SK-N-SH treated with all-trans-retinoic acid at 6 μM for 48 hours (cell line): ENCODE measurements at regions not wholly inside any gene's neighbourhood (a gene's known extent, or its start where the extent isn't known, plus 50 kb on each side); places are given as distances from the start of the nearest gene placed in this dataset.

Experiments
- ATAC-seq: fragments of 200-7000 bp; cut with Tn5 transposase; 3 replicates; pipeline ENCODE4 v1.9.1; 2020; ENCODE audit warnings: mild to moderate bottlenecking, moderate library complexity
- ARNTL ChIP-seq: fragments of 450-650 bp; formaldehyde crosslinking; IDR thresholded peaks from 2 replicates; pipeline ENCODE4 v1.5.0; 2020; ENCODE audit warnings: low read depth, mild to moderate bottlenecking, moderate library complexity, borderline replicate concordance
- BACH2 ChIP-seq: fragments of 250-450 bp; sonication (Bioruptor Pico); IDR thresholded peaks from 2 replicates; pipeline ENCODE4 v1.9.0; 2021; ENCODE audit warnings: mild to moderate bottlenecking, borderline replicate concordance
- CREB5 ChIP-seq: fragments of 250-450 bp; sonication (Bioruptor Pico); IDR thresholded peaks from 2 replicates; pipeline ENCODE4 v1.5.1; 2020; ENCODE audit warnings: low read depth, mild to moderate bottlenecking, moderate library complexity
- CSDC2 ChIP-seq: fragments of 250-450 bp; sonication (Bioruptor Pico); IDR thresholded peaks from 2 replicates; pipeline ENCODE4 v1.5.0; 2020; ENCODE audit warnings: mild to moderate bottlenecking, moderate library complexity
- CSRNP3 ChIP-seq: fragments of 250-450 bp; sonication (Bioruptor Pico); IDR thresholded peaks from 2 replicates; pipeline ENCODE4 v1.5.1; 2021; ENCODE audit warnings: mild to moderate bottlenecking, moderate library complexity
- ESRRG ChIP-seq: fragments of 250-450 bp; sonication (Bioruptor Pico); IDR thresholded peaks from 2 replicates; pipeline ENCODE4 v1.6.1; 2021; ENCODE audit warnings: mild to moderate bottlenecking
- GLIS3 ChIP-seq: fragments of 250-450 bp; sonication (Bioruptor Pico); IDR thresholded peaks from 2 replicates; pipeline ENCODE4 v1.5.0; 2020; ENCODE audit warnings: mild to moderate bottlenecking, moderate library complexity
- ISL1 ChIP-seq: fragments of 250-450 bp; sonication (Bioruptor Pico); IDR thresholded peaks from 2 replicates; pipeline ENCODE4 v2.1.2; 2022; ENCODE audit warnings: mild to moderate bottlenecking, moderate library complexity
- OSR1 ChIP-seq: fragments of 250-450 bp; sonication (Bioruptor Pico); IDR thresholded peaks from 2 replicates; pipeline ENCODE4 v1.8.0; 2022; ENCODE audit warnings: moderate library complexity, mild to moderate bottlenecking, inconsistent platforms
- PATZ1 ChIP-seq: fragments of 250-450 bp; sonication (Bioruptor Pico); IDR thresholded peaks from 2 replicates; pipeline ENCODE4 v1.8.0; 2020; ENCODE audit warnings: mild to moderate bottlenecking, moderate library complexity, borderline replicate concordance
- PPARA ChIP-seq: fragments of 250-450 bp; sonication (Bioruptor Pico); IDR thresholded peaks from 2 replicates; pipeline ENCODE4 v1.5.0; 2020; ENCODE audit warnings: mild to moderate bottlenecking, borderline replicate concordance
- RARB ChIP-seq: fragments of 250-450 bp; sonication (Bioruptor Pico); IDR thresholded peaks from 2 replicates; pipeline ENCODE4 v1.8.0; 2021; ENCODE audit warnings: mild to moderate bottlenecking, moderate library complexity
- SNAI2 ChIP-seq: fragments of 250-450 bp; sonication (Bioruptor Pico); IDR thresholded peaks from 2 replicates; pipeline ENCODE4 v1.5.0; 2020; ENCODE audit warnings: mild to moderate bottlenecking, moderate library complexity
- TOX ChIP-seq: fragments of 250-450 bp; sonication (Bioruptor Pico); IDR thresholded peaks from 2 replicates; pipeline ENCODE4 v1.8.0; 2021; ENCODE audit warnings: mild to moderate bottlenecking, moderate library complexity, borderline replicate concordance
- TSHZ2 ChIP-seq: fragments of 250-450 bp; sonication (Bioruptor Pico); IDR thresholded peaks from 2 replicates; pipeline ENCODE4 v1.5.0; 2020; ENCODE audit warnings: mild to moderate bottlenecking, moderate library complexity
- ZC3H10 ChIP-seq: fragments of 250-450 bp; sonication (Bioruptor Pico); IDR thresholded peaks from 2 replicates; pipeline ENCODE4 v1.5.1; 2021; ENCODE audit warnings: mild to moderate bottlenecking, moderate library complexity
- ZFP3 ChIP-seq: fragments of 250-450 bp; sonication (Bioruptor Pico); IDR thresholded peaks from 2 replicates; pipeline ENCODE4 v1.5.0; 2020; ENCODE audit warnings: mild to moderate bottlenecking, moderate library complexity
- ZFP30 ChIP-seq: fragments of 450-650 bp; formaldehyde crosslinking; IDR thresholded peaks from 2 replicates; pipeline ENCODE4 v1.5.0; 2022; ENCODE audit warnings: mild to moderate bottlenecking, moderate library complexity
- ZNF565 ChIP-seq: fragments of 450-650 bp; formaldehyde crosslinking; conservative IDR thresholded peaks from 2 replicates; pipeline ENCODE4 v1.5.0; 2020; ENCODE audit warnings: low read depth, mild to moderate bottlenecking, moderate library complexity
- ZNF70 ChIP-seq: fragments of 450-650 bp; formaldehyde crosslinking; IDR thresholded peaks from 2 replicates; pipeline ENCODE4 v1.5.0; 2020; ENCODE audit warnings: mild to moderate bottlenecking, moderate library complexity

GRCh38 chr5:121698690-121699089, 153.0 kb upstream of the FTMT start:
- no peak for ATAC-seq
- TF ChIP-seq PPARA (CRISPR knock-in tag) (no peak), ESRRG (no peak), ZC3H10 (CRISPR knock-in tag) (no peak), GLIS3 (no peak), ZFP3 (no peak), CREB5 (CRISPR knock-in tag) (no peak), ZFP30 (CRISPR knock-in tag) (no peak), ZNF70 (CRISPR knock-in tag) (no peak), BACH2 (no peak), RARB (CRISPR knock-in tag) (no peak), ARNTL (CRISPR knock-in tag) (no peak), CSDC2 (CRISPR knock-in tag) (no peak)

GRCh38 chr5:121701731-121702130, 150.0 kb upstream of the FTMT start:
- TF ChIP-seq CSRNP3 (CRISPR knock-in tag) (no peak), ESRRG (no peak), TOX (CRISPR knock-in tag) (no peak), TSHZ2 (CRISPR knock-in tag) (no peak), BACH2 (no peak), CREB5 (CRISPR knock-in tag) (no peak), ZNF70 (CRISPR knock-in tag) (no peak), GLIS3 (no peak), SNAI2 (CRISPR knock-in tag) (no peak), PATZ1 (CRISPR knock-in tag) (no peak), ARNTL (CRISPR knock-in tag) (no peak), ISL1 (CRISPR knock-in tag) (no peak), ZNF565 (CRISPR knock-in tag) (no peak), ZFP30 (CRISPR knock-in tag) (no peak), ZFP3 (no peak), OSR1 (CRISPR knock-in tag) (no peak)
- no peak for ATAC-seq

- TF ChIP-seq PATZ1 (CRISPR knock-in tag) = no peak
- no peak for ATAC-seq
Measured at GRCh38 chr5:121702682-121703081, 149.0 kb upstream of the FTMT start.
